ENCODE measurements at regions not wholly inside any gene's neighbourhood (a gene's known extent, or its start where the extent isn't known, plus 50 kb on each side); places are given as distances from the start of the nearest gene placed in this dataset.

- TF ChIP-seq CTCF (IDR thresholded peaks at IDR 0.05; ENCODE audit: borderline replicate concordance, control extremely low read depth, extremely low read depth, insufficient read depth, missing control alignments): no peak
- in situ Hi-C loops (cut with MboI; ENCODE audit: low sequenced_read_pairs, unreplicated experiment): no loop called here
These were observed 393.9 kb downstream of the PRELID2 start for GRCh38 chr5:145441228-145441627.

GRCh38 chr5:145437627-145438026 lies 397.5 kb downstream of the PRELID2 start:
- no peak for TF ChIP-seq CTCF (IDR thresholded peaks at IDR 0.05; ENCODE audit: borderline replicate concordance, control extremely low read depth, extremely low read depth, insufficient read depth, missing control alignments)
- no peak for DNase-seq (ENCODE audit: low spot score)
- in situ Hi-C loops (cut with MboI; ENCODE audit: low sequenced_read_pairs, unreplicated experiment): no loop called here

More at GRCh38 chr5:145441228-145441627, 393.9 kb downstream of the PRELID2 start:
- no peak for DNase-seq (ENCODE audit: low spot score)

DNA sequence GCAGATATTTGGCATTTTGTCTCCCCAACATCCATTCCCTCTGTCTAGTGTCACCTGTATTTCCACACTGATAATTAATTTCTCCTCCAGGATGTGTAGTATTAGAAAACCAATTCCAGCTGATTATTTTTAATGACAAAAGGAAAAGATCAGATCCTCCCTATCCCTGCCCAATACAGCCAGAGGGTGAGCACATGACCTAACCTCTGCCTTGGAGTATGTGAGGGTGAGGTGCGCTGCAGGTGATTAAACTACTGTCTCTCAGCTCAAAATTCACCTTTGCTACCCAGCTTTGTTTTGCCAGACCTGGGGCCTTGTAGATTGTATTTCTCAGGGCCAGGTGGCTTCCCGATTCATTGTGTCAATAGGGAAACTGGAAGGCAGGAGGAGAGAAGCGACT lies 402.1 kb downstream of the PRELID2 start:
- no peak for DNase-seq (ENCODE audit: low spot score)
- in situ Hi-C loops (cut with MboI; ENCODE audit: low sequenced_read_pairs, unreplicated experiment): no loop called here
- no peak for TF ChIP-seq CTCF (IDR thresholded peaks at IDR 0.05; ENCODE audit: borderline replicate concordance, control extremely low read depth, extremely low read depth, insufficient read depth, missing control alignments)

DNA sequence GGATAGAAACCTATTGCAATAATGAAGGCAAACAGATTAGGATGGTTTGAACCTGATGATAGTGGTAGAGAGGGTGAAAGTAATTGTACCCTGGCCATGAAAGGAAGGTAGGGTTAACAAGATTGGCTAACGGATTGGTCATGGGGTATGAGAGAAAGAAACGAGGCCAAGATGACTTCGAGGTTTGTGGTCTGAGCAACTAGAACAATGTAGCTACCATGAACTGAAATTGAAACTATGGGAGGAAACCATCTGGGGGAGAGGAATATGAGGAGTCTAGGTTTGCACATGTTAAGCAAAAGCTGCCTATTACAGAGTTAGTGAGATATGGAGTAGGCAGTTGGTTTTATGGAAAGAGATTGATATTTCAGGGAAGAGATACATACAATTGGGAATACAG lies 406.0 kb downstream of the PRELID2 start:
- DNase-seq (ENCODE audit: low spot score): no peak
- in situ Hi-C loops (cut with MboI; ENCODE audit: low sequenced_read_pairs, unreplicated experiment): no loop called here
- TF ChIP-seq CTCF (IDR thresholded peaks at IDR 0.05; ENCODE audit: borderline replicate concordance, control extremely low read depth, extremely low read depth, insufficient read depth, missing control alignments): no peak

DNA sequence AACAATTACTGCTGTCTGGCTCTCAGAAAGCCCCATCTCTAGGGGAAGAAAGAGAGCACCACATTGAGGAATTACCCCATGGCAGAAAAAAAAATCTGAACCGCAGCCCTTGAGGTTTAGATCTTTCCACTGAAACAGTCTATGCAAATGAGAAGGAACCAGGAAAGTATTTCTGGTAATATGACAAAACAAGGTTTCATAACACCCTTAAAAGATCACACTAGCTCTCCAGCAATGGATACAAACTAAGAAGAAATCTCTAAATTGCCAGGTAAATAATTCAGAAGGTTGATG lies 427.1 kb downstream of the PRELID2 start:
- no peak for TF ChIP-seq CTCF (IDR thresholded peaks at IDR 0.05; ENCODE audit: borderline replicate concordance, control extremely low read depth, extremely low read depth, insufficient read depth, missing control alignments)
- DNase-seq (ENCODE audit: low spot score): no peak
- in situ Hi-C loops (cut with MboI; ENCODE audit: low sequenced_read_pairs, unreplicated experiment): no loop called here

DNA sequence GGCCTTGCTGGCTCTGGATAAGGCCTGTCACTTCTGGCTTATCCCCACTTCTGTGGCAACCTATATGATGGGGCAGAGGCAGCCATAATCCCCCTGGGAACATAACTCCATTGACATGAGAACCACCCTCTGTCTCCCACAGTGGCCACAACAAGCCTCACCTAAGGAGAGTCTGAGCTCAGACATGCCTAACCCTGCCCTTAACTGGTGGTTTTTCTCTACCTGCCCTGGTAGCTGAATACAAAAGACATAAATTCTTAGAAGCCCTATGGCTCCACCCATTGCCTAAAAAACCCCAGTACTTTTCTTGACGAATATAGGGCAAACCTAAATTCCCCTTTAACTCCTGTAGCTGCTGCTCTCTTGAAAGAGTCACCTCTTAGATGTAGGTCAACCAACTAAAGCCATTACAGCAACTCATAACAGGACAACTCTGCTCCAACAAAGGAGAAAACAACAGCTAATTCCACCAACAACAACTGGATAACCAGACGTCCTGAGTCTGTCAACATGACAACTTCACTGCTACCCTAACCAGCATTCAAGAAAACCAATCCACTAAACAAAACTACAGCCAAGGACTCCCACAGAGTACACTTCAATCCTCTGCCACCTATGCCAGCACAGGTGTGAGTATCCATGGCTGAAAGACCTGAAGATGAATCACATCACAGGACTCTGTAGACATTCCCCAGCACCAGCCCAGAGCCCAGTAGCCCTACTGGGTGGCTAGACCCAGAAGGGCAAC lies 427.7 kb downstream of the PRELID2 start:
- TF ChIP-seq CTCF (IDR thresholded peaks at IDR 0.05; ENCODE audit: borderline replicate concordance, control extremely low read depth, extremely low read depth, insufficient read depth, missing control alignments): no peak

More for the DNA sequence above, 427.7 kb downstream of the PRELID2 start:
- DNase-seq (ENCODE audit: low spot score): no peak
- in situ Hi-C loops (cut with MboI; ENCODE audit: low sequenced_read_pairs, unreplicated experiment): no loop called here

Measured in GM13976 (cell line).